Activated naive CD4-positive, alpha-beta T cell (primary cell): ENCODE measurements at regions not wholly inside any gene's neighbourhood (a gene's known extent, or its start where the extent isn't known, plus 50 kb on each side); places are given as distances from the start of the nearest gene placed in this dataset.
"Not testable (repeated sequence)": the region's sequence is repeated elsewhere in the genome, so short reads cannot be mapped to it uniquely, and the experiment has no call there.

Experiments used
- DNase-seq, 4 experiments: peaks; one replicate each; lab custom pipeline; 2025; lab: John Stamatoyannopoulos, UW

GRCh38 chr1:244297087-244297486 lies 154.6 kb downstream of the ADSS2 start:
- DNase-seq, result no peak

DNA sequence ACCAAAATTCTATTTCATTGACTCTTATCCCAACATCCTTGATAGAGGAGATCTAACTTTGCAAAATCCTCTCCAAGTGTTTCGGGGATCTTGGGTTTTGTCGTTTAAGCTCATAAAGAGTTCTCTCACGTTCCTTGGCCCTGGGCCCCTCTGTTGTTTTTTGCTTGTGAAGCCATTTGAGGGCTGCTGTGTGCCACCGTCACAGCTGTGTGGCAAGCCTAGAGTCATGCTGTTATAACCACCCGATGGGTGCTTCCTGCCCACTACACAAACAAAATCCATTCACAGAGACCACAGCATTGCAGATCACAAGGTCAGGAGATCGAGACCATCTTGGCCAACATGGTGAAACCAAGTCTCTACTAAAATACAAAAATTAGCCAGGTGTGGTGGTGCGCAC lies 154.1 kb downstream of the ADSS2 start:
- no peak for DNase-seq

DNA sequence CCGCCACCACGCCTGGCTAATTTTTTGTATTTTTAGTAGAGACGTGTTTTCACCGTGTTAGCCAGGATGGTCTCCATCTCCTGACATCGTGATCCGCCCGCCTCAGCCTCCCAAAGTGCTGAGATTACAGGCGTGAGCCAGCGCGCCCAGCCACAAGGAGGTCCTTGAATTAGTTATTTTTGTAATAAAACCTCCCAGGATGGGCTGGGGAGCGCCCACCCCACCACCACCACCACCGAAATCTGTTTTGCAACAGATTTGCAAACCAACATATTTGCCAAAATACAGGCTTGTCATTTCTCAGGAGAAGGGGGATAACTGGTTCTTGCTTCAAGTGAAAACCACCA lies 151.7 kb downstream of the ADSS2 start:
- DNase-seq, result not testable (repeated sequence)

- DNase-seq, result no peak
Measured at GRCh38 chr1:244301595-244302130, 150.0 kb downstream of the ADSS2 start.

DNA sequence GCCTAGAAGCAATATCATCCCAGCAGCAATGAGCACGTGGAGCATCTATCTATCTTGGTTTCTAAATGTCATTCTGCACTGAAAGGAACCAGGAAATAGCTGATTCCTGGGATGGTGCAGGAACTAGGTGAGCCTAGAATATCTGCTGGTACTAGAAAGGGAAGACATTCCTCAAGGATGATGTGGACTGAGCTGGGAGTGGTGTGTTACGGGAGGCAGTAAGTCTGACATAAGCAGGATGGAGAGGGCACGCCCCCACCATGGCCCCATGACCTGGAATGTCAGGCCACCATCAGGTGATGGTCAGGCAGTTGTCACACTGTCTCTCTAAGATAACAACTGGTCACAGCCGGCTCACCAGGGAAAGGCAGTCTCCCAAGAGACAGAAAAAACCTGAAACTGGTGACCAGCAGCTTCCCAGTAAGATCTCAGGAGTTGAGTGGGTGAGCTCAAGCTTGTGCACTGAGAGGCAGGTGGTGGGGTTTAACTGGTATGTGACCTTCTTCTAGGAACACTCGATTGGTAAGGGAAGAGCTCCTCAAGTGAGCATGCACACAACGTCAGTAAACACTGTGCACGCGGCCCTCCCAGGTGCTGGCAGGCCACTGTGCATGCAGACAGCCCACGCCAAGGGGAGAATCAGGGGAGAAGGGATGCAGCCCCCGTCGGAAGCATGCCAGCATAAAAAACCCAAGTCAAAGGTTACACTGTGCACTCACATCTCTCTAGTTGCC lies 148.7 kb downstream of the ADSS2 start:
- no peak for DNase-seq

DNA sequence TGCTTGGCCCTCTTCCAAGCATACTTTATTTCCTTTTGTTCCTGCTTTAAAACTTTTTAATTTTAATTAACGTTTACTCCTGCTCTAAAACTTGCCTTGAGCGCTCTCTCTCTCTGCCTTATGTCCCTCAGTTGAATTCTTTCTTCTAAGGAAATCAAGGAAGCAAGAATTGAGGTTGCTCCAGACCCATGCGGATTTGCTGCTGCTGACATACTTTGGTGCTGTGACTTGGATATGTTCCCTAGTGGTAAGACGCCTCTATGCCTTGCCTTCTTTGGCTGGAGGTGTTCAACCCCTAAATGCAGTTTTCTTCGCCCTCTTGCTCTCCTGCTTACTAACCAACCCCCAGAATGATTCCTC lies 148.1 kb downstream of the ADSS2 start:
- DNase-seq, result no peak

DNA sequence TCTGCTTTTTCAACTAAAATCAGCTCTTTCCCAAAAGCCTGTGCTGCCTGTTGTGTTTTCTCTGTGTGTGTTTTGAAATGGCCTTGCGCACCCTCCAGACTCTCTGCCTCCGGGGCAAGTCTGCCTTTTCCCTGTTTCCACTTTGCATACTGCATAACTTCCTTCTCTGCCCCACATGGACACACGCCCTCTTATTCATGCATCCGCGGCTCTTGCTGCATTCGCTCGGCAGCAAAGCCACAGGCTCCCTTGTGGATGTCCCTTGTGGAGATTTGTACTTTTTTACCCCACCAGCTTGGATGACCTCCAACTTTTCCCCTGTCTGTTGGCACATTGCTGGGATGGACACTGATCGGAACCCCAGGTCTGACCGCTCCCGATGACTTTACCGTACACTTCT lies 147.6 kb downstream of the ADSS2 start:
- no peak for DNase-seq

- no peak for DNase-seq
Measured at GRCh38 chr1:244304656-244305055, 147.1 kb downstream of the ADSS2 start.

GRCh38 chr1:244305776-244306341 lies 145.8 kb downstream of the ADSS2 start:
- no peak for DNase-seq

DNA sequence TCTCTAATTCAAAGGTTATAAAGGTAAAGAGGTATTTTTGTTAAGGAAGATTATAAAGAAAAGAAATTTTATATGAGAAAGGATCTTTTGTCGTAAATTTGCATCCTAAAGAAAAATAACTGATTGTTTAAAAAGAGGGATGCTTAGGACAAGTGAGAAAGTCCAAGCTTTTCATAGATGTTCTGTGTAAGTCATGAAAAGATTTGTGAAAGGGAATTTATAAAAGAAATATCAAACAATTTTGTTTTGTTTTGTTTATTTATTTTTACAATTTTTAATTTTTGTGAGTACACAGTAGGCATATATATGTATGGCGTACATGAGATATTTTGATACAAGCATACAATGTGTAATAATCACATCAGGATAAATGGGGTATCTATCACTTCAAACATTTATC lies 145.2 kb downstream of the ADSS2 start:
- no peak for DNase-seq

GRCh38 chr1:244309191-244309590 lies 142.5 kb downstream of the ADSS2 start:
- not testable (repeated sequence) for DNase-seq

GRCh38 chr1:244311784-244312532 lies 139.8 kb downstream of the ADSS2 start:
- no peak for DNase-seq

DNA sequence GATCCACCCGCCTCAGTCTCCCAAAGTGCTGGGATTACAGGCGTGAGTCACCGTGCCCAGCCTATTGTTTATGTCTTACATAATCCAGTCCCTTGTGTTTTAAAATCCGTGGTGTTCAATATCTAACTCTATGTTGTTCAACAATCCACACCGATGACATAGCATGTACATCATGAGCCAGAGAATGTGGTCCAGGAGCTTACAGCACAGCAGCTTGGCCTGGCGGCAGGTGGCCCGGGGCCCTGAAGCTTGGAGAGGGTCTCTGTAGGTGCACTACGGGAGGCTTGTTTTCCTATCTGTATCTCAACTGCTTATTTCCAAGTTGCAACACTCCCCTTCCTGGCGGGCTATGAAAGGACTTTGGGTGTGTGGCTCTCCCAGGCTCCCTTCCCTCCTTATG lies 138.4 kb downstream of the ADSS2 start:
- no peak for DNase-seq

GRCh38 chr1:244314921-244315559 lies 136.7 kb downstream of the ADSS2 start:
- no peak for DNase-seq

- DNase-seq, result no peak
Measured at GRCh38 chr1:244315996-244316395, 135.7 kb downstream of the ADSS2 start.

GRCh38 chr1:244316407-244316806 lies 135.3 kb downstream of the ADSS2 start:
- no peak for DNase-seq

DNA sequence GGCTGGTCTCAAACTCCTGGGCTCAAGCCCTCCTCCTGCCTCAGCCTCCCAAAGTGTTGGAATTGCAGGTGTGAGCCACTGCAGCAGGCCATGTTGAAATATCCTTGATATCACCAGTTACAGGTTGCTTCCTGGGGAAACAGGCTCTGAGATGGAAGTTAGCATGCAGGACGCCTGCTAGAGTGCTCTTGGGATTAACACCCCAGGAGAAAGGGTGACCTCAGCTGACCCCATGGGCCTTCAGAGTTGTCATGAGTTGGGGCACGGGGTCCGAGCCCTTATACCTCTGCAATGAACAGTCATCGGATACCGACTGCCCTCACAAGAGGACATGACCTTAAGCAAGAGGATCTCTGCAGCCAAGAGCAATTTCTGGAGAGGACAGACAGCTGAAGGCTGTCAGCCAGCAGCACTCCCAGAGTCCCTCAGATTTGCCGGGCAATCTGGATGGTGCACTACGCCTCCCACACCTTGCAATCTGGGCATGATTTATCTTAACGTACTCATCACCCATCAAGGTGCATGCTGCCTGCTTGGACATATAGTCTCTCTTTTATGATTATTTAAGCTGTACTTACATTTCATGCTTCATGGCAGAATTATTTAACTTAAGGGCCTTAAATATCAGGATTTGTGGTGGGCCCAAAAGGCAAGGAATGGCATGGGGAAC lies 134.6 kb downstream of the ADSS2 start:
- DNase-seq, result no peak

DNA sequence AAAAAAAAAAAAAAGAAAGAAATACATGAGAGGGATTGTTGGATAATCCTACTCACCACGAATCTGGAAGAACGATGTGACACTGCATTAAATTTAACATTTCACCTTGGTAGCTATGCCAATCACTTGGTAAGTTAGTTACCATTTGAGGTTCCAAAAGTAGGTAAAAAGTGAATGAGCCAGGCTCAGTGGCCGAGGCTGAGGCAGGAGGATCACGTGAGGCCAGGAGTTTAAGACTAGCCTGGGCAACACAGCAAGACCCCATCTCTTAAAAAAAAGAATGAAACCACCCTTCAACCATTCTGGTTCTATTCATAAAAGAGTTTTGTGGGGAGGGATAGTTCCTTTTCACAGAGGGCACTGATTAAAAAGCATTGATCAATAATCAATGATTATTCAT lies 133.6 kb downstream of the ADSS2 start:
- no peak for DNase-seq

DNA sequence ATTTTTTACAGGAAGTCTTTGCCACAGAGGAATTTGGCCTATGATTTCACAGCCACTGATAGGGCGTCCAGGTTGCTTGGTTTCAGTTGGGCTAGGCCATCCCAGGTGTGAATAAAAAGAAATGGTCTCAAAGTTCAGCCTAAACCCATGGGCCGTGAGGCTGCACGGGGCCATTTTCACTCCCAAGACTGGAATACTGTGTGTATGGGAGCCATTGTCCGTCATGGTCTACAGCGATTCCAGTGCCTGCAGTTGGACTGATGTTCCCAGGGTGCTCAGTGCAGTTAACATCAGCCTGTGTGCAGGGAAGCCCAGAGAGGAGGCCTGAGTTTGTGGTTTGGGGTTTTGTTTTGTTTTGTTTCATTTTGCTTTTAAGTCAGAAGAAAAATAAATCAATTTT lies 133.2 kb downstream of the ADSS2 start:
- DNase-seq, result no peak

- no peak for DNase-seq
Measured at GRCh38 chr1:244319283-244320132, 132.2 kb downstream of the ADSS2 start.

DNA sequence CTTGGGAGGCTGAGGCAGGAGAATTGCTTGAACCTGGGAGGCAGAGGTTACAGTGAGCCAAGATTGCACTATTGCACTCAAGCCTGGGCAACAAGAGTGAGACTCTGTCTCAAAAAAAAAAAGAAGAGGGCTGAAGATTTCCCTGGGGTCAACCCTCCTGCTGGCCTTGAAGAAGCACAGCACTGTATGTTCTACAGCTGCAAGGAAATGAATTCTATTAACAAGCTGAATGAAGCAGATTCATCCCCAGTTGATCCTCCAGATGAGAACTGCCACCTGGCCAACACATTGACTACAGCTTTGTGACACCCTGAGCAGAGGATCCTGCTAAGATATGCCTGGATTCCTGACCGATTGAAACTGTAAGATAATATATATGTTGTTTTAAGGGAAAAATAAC lies 129.5 kb downstream of the ADSS2 start:
- DNase-seq, result no peak
